OCI-LY7 (cell line): ENCODE measurements at regions not wholly inside any gene's neighbourhood (a gene's known extent, or its start where the extent isn't known, plus 50 kb on each side); places are given as distances from the start of the nearest gene placed in this dataset.

Experiments used
- BruUV-seq: library from RNA; stranded (reverse); fragments of 400-500 nt; replicated peaks from 2 replicates; lab custom pipeline; 2021; lab: Mats Ljungman, UMichigan
- CTCF ChIA-PET: fragments of 300-600 bp; sonication (Branson Sonifier 250); formaldehyde crosslinking; loops from one replicate; lab custom pipeline; 2022; ENCODE audit warnings: antibody characterized with exemption; ENCODE audit not compliant: unreplicated experiment; lab: Charles Lee
- POLR2A ChIA-PET: fragments of 300-600 bp; sonication (Branson Sonifier 250); formaldehyde crosslinking; loops from one replicate; lab custom pipeline; 2022; ENCODE audit warnings: antibody characterized with exemption; lab: Charles Lee
- DNase-seq: peaks from one replicate; pipeline ENCODE4 v3.0.0-alpha.2; 2015; ENCODE audit warnings: low spot score
- H2AFZ ChIP-seq: fragments of 200-600 bp; sonication (generic), shearing (Covaris generic); 2 replicates; pipeline ENCODE4 v1.6.1; 2014; ENCODE audit warnings: mild to moderate bottlenecking, antibody characterized with exemption, low read length, moderate library complexity
- H3K27ac ChIP-seq: fragments of 200-600 bp; sonication (generic); 2 replicates; pipeline ENCODE4 v1.5.1; 2014; ENCODE audit warnings: mixed run types, low read depth, mild to moderate bottlenecking, moderate library complexity, low read length, inconsistent platforms; ENCODE audit not compliant: poor library complexity, severe bottlenecking
- H3K36me3 ChIP-seq: fragments of 200-600 bp; sonication (generic); 2 replicates; pipeline ENCODE4 v1.6.1; 2014; ENCODE audit warnings: mild to moderate bottlenecking, antibody characterized with exemption, low read length, moderate library complexity, mixed read lengths; ENCODE audit not compliant: insufficient read depth
- H3K4me1 ChIP-seq: fragments of 200-600 bp; sonication (generic); 2 replicates; pipeline ENCODE4 v1.5.1; 2014; ENCODE audit warnings: mild to moderate bottlenecking, low read length; ENCODE audit not compliant: insufficient read depth, poor library complexity, severe bottlenecking
- H3K4me2 ChIP-seq: fragments of 200-600 bp; sonication (generic); 2 replicates; pipeline ENCODE4 v1.6.1; 2014; ENCODE audit warnings: mild to moderate bottlenecking, low read length
- H3K4me3 ChIP-seq: fragments of 200-600 bp; sonication (generic); 2 replicates; pipeline ENCODE4 v1.5.1; 2014; ENCODE audit warnings: mild to moderate bottlenecking, low read depth, low read length; ENCODE audit not compliant: poor library complexity, severe bottlenecking
- H3K79me2 ChIP-seq: fragments of 200-600 bp; sonication (generic); 2 replicates; pipeline ENCODE4 v1.6.1; 2016; ENCODE audit warnings: low read depth, mild to moderate bottlenecking, low read length, moderate library complexity, mixed read lengths; ENCODE audit not compliant: insufficient read depth
- H3K9me2 ChIP-seq: fragments of 200-600 bp; sonication (generic); 2 replicates; pipeline ENCODE4 v1.6.1; 2016; ENCODE audit warnings: mild to moderate bottlenecking, low read length, mixed read lengths; ENCODE audit not compliant: insufficient read depth
- H3K9me3 ChIP-seq: fragments of 200-600 bp; sonication (generic); 2 replicates; pipeline ENCODE4 v1.6.1; 2014; ENCODE audit warnings: mild to moderate bottlenecking, mixed run types, low read length, mixed read lengths
- H4K20me1 ChIP-seq: fragments of 200-600 bp; sonication (generic); 2 replicates; pipeline ENCODE4 v1.6.1; 2014; ENCODE audit warnings: mild to moderate bottlenecking, antibody characterized with exemption, low read length, moderate library complexity, mixed read lengths; ENCODE audit not compliant: insufficient read depth
- EZH2phosphoT487 ChIP-seq: fragments of 200-600 bp; sonication (generic); IDR thresholded peaks from 2 replicates; pipeline ENCODE4 v1.6.1; 2018; ENCODE audit warnings: low read depth, borderline replicate concordance, mild to moderate bottlenecking, mixed run types, antibody characterized with exemption, low read length, moderate library complexity, mixed read lengths
- intact Hi-C: fragments of 100-400 bp; cut with micrococcal nuclease; formaldehyde crosslinking; loops from one replicate; pipeline ENCODE4 v1.10.0; 2022; ENCODE audit not compliant: unreplicated experiment
- TF ChIP-seq, protein P1 (sequence below): fragments of 200-600 bp; sonication (generic); conservative IDR thresholded peaks from 2 replicates; pipeline ENCODE4 v1.5.1; 2014; ENCODE audit warnings: mild to moderate bottlenecking, antibody characterized with exemption, low read length, moderate library complexity, mixed read lengths

DNA sequence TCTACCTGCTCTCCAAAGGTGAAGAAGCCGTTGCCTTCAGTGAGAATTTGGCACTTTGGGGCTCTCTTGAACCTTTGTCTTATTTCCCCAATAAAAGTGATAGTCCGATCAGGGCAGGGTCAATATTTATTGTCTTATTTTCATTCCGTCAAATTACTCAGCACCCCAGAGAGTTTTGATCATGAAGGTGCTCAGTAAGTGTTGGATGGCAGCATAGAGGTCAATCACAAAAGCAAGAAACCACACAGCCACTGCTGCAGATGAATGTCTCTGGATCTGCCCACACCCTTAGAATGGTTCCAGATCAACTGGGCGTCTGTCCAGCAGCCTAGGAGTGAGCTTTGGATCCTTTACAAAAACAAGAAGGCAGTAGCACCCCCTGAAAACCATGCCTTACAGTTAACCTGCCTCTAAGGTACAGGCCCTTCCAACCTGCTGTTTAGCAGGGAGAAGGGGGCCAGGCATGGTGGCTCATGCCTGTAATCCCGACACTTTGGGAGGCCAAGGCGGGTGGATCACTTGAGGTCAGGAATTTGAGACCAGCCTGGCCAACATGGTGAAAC is 97.3 kb downstream of the PSMG1 start:
- intact Hi-C loops = no loop called here
- Histone ChIP-seq H3K9me2 (no peaks in the 10 kb centered on the region), H3K4me3 (no peak overlapping the region), H3K9me3 (no peaks in the 10 kb centered on the region), H2AFZ (no peak overlapping the region), H4K20me1 (no peaks in the 10 kb centered on the region), H3K4me1 (peaks cover 4% of the 10 kb centered on the region), H3K4me2 (no peak overlapping the region), H3K79me2 (no peaks in the 10 kb centered on the region), H3K36me3 (no peaks in the 10 kb centered on the region), H3K27ac (no peak overlapping the region)
- ChIA-PET CTCF (no interaction called here), POLR2A (interaction anchor here (1.5 kb wide), 1 partner anchor 10 kb away, joined by 3 read pairs; no protein-coding TSS in a partner anchor)
- no peak for DNase-seq
- BruUV-seq = no TSS peak
- TF ChIP-seq, protein P1, sequence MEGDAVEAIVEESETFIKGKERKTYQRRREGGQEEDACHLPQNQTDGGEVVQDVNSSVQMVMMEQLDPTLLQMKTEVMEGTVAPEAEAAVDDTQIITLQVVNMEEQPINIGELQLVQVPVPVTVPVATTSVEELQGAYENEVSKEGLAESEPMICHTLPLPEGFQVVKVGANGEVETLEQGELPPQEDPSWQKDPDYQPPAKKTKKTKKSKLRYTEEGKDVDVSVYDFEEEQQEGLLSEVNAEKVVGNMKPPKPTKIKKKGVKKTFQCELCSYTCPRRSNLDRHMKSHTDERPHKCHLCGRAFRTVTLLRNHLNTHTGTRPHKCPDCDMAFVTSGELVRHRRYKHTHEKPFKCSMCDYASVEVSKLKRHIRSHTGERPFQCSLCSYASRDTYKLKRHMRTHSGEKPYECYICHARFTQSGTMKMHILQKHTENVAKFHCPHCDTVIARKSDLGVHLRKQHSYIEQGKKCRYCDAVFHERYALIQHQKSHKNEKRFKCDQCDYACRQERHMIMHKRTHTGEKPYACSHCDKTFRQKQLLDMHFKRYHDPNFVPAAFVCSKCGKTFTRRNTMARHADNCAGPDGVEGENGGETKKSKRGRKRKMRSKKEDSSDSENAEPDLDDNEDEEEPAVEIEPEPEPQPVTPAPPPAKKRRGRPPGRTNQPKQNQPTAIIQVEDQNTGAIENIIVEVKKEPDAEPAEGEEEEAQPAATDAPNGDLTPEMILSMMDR = no peak
- TF ChIP-seq EZH2phosphoT487 = no peak

DNA sequence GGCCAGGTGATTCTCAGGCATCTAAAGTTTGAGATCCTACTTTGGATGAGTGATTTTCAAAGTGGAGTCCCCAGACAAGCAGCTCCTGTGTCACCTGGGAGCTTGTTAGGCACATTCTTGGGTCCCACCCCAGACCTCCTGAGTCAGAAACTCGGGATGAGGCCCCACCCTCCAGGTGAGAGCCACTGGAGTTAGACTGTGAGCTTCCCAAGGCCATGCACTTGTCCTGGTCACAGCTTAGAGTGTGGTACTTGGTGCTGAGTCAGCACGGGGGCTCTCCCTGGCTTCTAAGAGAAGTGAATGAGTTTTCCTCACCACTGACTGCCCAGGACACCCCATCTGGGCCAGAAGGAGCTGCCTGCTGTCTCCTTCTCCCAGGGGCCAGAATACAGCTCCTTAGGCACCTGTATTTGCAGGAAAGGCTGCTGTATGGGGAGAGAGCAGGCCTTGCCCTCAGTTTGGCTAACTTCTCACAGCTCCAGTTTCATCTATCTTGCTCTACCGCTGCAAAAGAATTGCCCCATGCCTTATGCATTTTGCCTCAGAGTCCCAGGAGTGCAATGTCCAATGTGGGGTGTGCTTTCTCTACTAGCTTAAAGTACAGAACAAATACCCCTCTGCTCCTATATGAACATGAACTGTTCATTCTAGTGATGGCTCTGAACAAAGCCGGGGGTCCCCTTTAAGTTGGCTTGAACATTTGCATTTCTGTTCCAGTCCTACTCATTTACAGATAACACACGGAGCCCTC is 98.1 kb downstream of the PSMG1 start:
- Histone ChIP-seq H3K4me1 (peaks cover 4% of the 10 kb centered on the region), H3K4me2 (no peak overlapping the region), H3K9me3 (no peaks in the 10 kb centered on the region), H3K27ac (no peak overlapping the region), H3K36me3 (no peaks in the 10 kb centered on the region), H3K9me2 (no peaks in the 10 kb centered on the region), H4K20me1 (no peaks in the 10 kb centered on the region), H2AFZ (no peak overlapping the region), H3K4me3 (no peak overlapping the region), H3K79me2 (no peaks in the 10 kb centered on the region)
- intact Hi-C loops = no loop called here
- no TSS peak for BruUV-seq
- TF ChIP-seq, protein P1 = no peak
- no peak for TF ChIP-seq EZH2phosphoT487
- no peak for DNase-seq
- ChIA-PET POLR2A (interaction anchor here (1.5 kb wide), 1 partner anchor 10 kb away, joined by 3 read pairs; no protein-coding TSS in a partner anchor), CTCF (no interaction called here)

DNA sequence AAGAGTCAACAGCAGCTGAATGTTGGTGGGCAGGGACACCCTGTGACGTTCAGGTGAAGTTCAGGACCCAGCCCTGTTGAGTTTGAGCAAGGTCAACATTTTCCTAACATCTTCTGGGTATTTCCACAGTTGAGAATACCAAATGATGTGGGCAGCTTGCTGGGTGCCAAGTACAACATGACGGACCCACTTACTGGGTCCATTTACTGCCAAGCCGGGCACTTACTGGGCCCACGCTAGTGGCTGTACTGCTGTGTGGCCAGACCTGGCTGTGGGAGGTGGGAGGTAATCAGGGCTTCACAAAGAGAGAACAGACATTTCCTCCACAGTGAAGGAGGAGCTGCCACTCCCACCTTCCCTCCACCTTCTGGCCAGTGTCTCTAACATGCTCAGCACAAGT is 99.2 kb downstream of the PSMG1 start:
- intact Hi-C loops = no loop called here
- peaks cover 4% of the 10 kb centered on the region for H3K4me1 ChIP-seq
- no TSS peak for BruUV-seq
- CTCF ChIA-PET = no interaction called here
- no peak overlapping the region for H2AFZ ChIP-seq
- POLR2A ChIA-PET = no interaction called here
- no peak for DNase-seq
- TF ChIP-seq, protein P1 = no peak
- TF ChIP-seq EZH2phosphoT487 = no peak
- H3K9me3 ChIP-seq = no peaks in the 10 kb centered on the region
- no peaks in the 10 kb centered on the region for H4K20me1 ChIP-seq
- no peaks in the 10 kb centered on the region for H3K79me2 ChIP-seq
- H3K36me3 ChIP-seq = no peaks in the 10 kb centered on the region
- H3K4me3 ChIP-seq = no peak overlapping the region
- no peak overlapping the region for H3K27ac ChIP-seq
- H3K9me2 ChIP-seq = no peaks in the 10 kb centered on the region
- no peak overlapping the region for H3K4me2 ChIP-seq
